Right ventricle myocardium superior (tissue), 1 donor: ENCODE measurements at regions not wholly inside any gene's neighbourhood (a gene's known extent, or its start where the extent isn't known, plus 50 kb on each side); places are given as distances from the start of the nearest gene placed in this dataset.
A peak's percentile ranks its signal among the peaks of the same experiment; 100 is the strongest.
"Not testable (repeated sequence)": the region's sequence is repeated elsewhere in the genome, so short reads cannot be mapped to it uniquely, and the experiment has no call there.

ENCODE experiments used
- ATAC-seq: fragments of 200-7000 bp; cut with Tn5 transposase; one replicate; pipeline ENCODE4 v1.9.1; 2020; ENCODE audit warnings: mild to moderate bottlenecking; ENCODE audit not compliant: poor library complexity
- DNase-seq: peaks from one replicate; pipeline ENCODE4 v3.0.0-alpha.2; 2020
- intact Hi-C: fragments of 100-400 bp; cut with DNase I; formaldehyde crosslinking; loops from one replicate; pipeline ENCODE4 v1.11.2; 2022
- donor health status: DM: no; HTN: yes; CAD: no; lungs with severe emphysema.

DNA sequence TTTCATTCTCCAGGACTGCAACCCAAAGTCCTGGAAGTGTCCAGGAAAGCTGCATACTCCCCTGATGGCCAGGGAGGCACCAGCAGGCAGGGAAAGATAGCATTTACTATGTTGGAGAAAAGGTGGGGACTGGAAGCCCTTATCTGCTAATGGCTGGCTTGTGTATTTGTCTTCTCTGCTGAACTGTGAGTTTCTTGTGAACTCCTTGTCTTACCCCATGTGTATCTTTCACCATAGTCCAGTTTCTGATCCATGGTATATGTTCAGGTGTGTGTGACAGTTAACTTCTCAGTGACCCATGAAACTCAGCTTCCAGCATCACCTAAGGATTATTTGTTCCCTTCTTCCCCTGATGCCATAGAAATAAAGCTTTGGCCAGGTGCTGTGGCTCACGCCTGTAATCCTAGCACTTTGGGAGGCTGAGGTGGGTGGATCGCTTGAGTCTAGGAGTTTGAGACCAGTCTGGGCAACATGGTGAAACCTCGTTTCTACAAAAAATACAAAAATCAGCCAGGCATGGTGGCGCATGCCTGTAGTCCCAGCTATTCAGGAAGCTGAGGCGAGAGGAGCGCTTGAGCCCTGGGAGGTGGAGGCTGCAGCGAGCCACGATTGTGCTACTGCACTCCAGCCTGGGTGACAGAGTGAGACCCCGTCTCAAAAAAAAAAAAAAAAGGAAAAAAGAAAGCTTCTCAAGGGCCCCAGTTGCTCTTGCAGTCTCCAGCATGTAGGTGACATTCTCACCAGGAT, 112.8 kb upstream of the MAP4K3 start:
- ATAC-seq (no peak), DNase-seq (no peak)
- intact Hi-C loops, result no loop called here

DNA sequence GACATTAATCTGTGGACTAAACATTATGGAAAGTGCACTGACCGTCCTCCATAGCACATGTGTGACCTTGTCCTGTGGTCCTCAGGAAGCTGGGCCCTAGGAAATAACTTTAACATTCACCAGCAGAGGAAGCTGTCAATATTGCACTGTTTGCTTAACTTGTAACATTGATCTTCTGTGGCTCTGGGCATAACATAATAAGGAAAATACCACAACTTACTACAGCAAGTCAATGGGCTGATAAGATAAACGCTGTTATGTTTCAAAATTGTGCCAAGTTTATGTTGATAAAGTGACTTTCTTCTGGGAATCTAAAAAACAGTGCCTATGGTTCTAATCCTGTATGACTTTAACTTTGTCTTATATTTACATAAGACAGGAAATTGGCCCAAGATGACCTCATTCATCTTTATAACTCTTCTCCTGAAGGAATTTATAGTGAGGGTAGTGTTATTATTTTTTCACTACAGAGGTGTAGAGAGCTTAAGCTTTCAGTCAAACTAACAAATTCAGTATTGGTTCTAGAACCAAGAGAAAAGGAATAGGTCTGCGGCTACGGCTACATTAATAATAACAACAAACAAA, 113.7 kb upstream of the MAP4K3 start:
- ATAC-seq (peak; percentile 55), DNase-seq (no peak)
- intact Hi-C loops, result no loop called here

DNA sequence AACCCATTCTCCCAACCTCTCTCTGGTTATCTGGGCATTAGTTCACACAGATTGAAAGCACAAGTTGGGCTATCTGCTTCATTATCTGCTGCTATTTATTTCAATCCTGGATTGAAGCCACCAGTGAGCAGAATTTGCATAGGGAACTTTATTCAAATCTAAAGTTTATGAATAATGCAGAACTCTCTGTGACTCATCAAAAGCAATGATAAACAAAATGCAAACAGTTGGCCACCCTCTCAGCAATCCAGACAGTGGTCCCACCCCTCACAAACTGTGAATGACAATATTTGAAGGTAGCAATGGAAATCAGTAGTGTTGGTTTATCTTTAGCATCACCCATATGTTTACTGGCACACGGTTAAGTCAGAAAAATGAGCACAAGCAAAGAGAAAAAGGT, 106.8 kb upstream of the TMEM178A start:
- intact Hi-C loops, result no loop called here
- ATAC-seq (no peak), DNase-seq (no peak)

DNA sequence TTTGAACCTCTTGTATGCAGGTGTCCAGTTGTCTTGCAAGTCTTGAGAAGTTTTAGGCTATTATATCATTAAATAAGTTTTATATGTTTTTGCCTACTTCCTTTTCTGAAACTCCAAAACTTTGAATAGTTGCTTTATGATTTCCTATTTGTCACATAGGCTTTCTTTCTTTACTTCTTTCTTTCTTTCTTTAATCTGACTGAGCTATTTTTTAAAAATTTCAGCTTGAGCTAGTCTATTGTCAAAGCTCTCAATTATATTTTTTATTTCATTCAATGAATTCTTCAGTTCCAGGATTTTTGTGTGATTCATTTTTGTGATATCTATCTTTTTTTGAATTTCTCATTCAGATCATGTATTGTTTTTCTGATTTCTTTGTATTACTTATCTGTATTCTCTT, 102.1 kb upstream of the TMEM178A start:
- intact Hi-C loops, result no loop called here
- ATAC-seq (no peak), DNase-seq (no peak)

DNA sequence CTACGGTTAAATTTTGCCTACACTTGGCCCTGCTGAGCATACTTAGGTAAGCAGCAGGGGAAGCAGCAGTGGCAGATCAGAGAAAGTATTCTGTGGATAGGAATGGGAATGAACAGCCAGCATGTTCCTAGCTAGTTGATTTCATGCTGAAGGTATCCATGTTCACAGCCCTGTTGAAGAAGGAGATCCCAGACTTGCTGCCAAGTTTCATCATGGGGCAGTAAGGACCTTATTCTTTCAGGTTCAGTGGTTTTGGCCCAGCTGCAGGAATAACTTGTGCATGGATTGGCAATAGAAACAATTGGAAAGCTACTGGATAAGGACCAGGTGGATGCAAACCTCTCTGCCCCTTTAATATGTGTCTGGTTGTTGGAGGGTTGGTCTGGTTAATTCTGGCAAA, 98.2 kb upstream of the TMEM178A start:
- intact Hi-C loops, result no loop called here
- no peak for ATAC-seq

DNA sequence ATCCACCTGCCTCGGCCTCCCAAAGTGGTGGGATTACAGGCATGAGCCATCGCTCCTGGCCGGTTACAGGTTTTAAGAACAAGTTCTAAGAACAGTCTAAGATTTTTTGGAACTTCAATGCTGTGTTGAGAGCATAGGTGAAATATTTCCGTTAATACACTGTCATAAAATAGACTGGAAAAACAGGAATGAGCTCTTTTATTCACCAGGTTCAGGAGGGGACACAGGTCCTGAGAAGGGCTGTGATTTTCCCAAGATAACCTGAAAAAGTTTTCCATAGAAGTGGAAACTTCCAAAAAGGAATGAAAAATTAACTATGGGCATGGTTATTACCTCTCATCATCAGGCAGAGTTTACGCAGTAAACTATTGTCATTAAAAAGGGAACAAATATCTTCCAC, 97.6 kb upstream of the TMEM178A start:
- intact Hi-C loops, result no loop called here

More for the DNA sequence above, 98.2 kb upstream of the TMEM178A start:
- DNase-seq, result no peak

DNA sequence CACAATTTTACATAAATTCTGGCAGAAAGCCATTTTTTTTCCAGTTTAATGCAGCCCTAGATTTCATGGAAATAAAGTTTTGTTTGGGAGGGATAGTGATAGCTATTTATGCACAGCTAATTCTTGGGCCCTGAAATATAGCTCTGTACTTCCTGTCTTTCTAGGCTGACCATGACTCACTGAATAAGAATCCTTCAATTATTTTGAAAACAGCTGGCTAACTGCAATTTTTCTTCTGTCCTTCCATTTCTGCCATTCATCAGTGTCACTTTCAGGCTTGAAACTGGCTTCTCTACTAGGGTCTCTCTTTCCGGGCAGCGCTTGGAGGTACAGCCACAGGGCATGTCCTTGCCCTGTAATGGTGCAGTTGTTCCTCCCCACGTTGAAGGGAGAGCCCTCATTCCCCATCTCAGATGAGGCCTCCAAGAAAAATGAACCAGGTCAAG, 97.1 kb upstream of the TMEM178A start:
- ATAC-seq (peak; percentile 30), DNase-seq (no peak)
- intact Hi-C loops, result no loop called here

More for the DNA sequence above, 97.6 kb upstream of the TMEM178A start:
- no peak for ATAC-seq
- DNase-seq, result no peak

DNA sequence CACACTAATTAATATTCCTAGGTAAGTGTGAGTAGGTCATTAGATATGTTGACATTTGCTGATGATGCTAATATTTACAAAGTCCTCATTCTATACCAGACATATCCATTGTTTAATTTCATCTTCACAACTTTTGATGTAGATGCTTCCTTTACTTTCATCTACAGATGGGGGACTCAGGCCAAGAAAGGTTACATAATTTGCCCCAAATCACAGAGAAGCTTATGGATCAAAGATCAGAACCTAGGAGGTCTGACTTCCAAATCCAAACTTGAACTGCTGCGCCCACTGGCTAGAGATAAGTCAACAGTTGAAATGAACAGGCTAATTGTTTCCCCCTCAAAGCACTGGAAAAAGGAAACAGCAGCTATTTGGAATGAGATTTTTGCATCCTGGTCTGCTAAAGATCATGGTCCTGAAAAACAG, 95.6 kb upstream of the TMEM178A start:
- ATAC-seq (no peak), DNase-seq (no peak)
- intact Hi-C loops, result no loop called here

DNA sequence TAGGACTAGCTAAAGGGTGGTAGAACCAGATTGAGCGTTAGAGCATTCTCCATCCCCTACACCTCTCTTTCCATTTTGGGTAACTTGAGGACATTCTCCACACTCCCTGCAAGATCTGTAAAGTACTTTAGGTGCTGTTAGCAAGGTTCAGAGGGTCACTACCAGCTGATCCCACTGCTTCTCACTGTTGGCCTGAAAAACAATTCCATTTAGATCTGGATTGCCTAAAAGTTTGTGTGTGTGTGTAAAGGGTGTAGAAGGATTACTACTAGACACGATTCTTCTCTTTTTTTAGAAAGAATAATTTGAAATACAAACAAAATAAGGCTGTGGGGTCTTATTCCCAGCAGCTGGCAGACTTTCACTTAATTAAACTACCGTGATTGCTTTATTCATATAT, 95.1 kb upstream of the TMEM178A start:
- no peak for DNase-seq
- ATAC-seq, result no peak
- intact Hi-C loops, result no loop called here

DNA sequence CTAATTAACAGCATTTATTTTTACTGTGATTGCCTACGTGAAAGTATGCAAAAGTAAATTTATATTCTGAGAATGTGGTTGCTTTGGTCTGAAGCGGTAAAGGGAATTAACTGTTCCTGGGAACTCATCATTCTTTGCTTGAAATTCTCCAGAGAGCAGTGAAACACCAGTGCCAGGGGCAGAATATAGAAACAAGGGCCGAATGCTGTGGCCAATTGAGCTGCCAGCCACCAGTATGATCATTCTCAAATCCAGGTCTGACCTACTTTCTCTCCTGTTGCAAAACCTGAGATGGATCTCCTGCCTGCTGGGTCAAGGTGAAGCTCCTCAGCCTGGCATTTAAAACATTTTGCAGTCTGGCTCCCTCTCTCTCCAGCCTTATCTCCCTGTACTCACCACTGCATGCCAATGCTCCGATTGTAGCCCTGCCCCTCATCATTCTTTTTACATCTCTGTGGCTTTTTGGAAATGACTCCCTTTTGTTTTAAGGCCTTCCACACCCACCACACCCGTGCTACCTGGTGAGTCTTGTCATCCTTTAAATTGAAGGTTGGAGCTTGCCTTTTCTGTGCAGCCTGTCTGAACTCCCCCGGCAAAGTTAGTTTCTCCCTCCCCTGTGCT, 94.5 kb upstream of the TMEM178A start:
- peak; percentile 88 for ATAC-seq
- intact Hi-C loops, result no loop called here
- DNase-seq, result no peak

DNA sequence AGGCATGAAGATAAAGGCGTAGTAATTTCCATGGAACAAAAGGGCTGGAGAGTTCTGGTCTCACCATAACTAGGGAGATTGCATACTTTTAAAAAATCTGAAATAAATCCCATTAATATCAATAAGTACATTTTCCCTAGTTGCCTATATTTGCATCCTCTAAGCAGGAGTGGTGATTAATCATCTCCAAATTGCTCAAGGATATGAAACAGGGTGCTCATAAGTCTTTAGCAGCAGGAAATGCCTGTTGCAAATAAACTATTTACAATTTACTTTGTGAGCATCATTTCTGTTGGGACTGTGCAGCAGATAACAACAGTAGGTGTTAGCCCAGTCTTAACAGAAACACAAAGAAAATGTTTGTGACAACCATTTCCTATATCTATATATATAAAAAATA, 92.4 kb upstream of the TMEM178A start:
- intact Hi-C loops, result no loop called here
- ATAC-seq (no peak), DNase-seq (no peak)

DNA sequence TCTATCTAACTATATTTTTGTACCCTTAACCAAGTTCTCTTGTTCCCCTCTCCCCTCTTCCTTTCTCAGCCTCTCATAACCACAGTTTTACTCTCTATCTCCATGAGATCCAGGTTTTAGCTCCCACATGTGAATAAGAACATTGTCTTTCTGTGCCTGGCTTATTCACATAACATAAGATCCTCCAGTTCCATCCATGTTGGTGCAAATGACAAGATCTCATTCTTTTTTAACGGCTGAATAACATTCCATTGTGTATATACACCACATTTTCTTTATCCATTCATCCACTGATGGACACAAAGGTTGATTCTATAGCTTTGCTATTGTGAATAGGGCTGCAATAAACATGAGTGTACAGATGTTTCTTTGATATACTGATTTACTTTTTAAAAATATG, 83.9 kb upstream of the TMEM178A start:
- intact Hi-C loops, result no loop called here
- DNase-seq (no peak), ATAC-seq (no peak)

DNA sequence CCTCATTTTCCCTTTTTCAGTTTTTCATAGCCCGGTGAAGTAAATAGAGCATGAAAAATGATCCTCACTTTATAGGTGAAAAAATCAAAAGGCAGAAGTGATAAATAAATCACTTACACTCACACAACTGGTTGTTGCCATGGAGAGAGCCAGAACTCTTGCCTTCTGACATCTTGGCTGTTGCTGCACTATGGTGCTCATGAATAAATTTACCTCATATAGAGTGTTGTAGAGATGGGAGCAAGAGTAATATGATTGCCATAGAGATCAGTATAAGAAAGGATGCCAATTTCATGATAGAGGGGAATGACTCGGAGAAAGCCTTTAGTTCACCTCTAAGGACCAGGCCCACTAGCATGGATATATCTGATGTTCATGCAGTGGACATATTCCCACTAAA, 82.5 kb upstream of the TMEM178A start:
- DNase-seq (no peak), ATAC-seq (no peak)
- intact Hi-C loops, result no loop called here

DNA sequence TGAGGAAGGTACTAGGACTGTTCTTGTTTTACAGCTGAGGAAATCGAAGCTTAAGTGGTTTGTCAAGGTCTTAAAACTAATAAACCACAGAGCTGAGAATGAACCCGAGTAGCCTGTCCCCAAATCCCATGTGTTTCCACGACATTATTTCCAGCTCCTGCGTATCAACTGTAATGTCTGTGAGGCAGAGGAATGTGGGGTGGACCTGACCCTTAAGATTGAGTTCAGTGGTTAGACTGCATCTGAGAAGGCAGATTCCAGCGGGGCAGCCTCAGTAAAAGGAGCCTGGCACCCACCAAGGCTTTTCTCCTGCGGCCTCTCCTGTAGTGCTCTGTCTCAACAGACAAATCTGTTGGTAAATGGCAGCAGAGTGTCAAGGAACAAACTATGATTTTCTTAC, 81.9 kb upstream of the TMEM178A start:
- intact Hi-C loops, result no loop called here
- no peak for ATAC-seq
- no peak for DNase-seq

DNA sequence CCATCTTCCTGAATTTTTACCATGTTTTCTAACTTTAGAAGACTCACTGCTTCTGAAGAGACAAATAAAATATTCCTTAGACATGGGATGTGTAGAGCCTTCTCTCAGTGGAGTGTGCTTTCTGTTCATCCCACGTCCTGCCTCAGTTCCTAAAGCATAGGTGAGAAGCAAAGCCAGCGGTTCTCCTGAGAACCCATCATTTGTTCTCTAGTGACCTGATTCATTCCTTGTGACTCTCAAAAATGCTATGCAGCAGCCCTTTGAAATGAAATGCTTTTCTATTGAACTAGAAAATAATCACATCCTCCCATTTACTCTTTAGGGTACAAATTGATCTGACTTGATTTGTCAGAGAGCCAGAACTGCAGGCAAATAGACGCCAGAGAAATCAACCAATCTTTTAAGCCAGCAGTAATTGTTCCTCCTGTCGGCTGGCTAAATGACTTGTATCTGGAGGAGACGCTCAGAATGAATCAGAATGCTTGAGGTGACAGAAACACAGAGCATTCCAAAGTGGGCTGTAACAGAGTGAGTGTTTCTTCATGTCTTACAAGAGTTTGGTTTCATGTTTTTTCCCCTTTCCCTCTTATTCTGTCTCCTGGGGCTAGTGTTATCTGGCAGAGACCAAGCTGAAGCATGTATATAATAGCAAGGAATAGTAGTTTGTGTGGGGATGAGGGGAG, 81.3 kb upstream of the TMEM178A start:
- no peak for DNase-seq
- intact Hi-C loops, result no loop called here
- ATAC-seq, result peak; percentile 29

DNA sequence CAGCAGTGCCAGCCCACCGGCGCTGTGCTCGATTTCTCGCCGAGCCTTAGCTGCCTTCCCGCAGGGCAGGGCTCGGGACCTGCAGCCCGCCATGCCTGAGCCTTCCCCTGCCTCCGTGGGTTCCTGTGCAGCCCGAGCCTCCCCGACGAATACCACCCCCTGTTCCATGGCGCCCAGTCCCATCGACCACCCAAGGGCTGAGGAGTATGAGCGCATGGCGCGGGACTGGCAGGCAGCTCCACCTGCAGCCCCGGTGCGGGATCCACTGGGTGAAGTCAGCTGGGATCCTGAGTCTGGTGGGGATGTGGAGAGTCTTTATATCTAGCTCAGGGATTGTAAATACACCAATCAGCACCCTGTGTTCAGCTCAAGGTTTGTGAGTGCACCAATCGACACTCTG, 80.2 kb upstream of the TMEM178A start:
- intact Hi-C loops, ATAC-seq, DNase-seq: not testable (repeated sequence)

DNA sequence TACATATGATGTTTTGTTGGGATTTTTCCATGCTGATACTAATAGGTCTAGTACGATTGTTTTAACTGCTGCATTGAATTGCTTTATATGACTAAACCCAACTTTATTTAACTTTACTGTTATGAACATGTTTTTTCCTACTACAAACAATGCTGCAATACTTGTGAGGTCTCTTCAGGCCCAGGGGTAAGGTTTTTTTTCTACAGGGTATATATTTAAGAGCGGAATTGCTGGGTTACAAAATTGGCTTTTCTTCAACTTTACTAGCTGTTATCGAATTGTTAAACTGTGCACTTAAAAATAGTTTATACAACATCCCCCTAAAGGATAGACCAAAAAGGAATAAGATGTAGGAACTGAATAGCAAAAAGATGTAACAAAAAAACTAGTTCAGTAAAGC, 78.5 kb upstream of the TMEM178A start:
- DNase-seq (no peak), ATAC-seq (no peak)
- intact Hi-C loops, result no loop called here

DNA sequence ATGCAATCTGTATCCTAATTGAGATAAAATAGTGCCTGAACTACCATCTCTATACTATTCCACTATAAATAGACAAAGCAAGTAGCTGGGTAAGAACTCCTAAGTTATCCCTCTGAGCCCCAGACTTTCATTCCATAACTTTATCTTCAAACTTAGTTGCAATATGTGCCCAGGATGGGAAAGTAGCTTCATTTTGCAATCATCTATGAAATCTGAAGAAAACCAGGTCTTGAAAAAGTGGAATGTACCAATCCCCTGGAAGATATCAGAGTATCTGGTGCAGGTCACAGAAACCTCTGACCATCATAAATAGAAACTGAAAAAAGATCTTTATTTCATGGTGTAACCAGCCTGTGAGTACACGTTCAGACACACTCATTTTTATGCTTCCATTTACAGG, 78.1 kb upstream of the TMEM178A start:
- DNase-seq, result no peak
- no peak for ATAC-seq
- intact Hi-C loops, result no loop called here
